ENCODE measurements at regions not wholly inside any gene's neighbourhood (a gene's known extent, or its start where the extent isn't known, plus 50 kb on each side); places are given as distances from the start of the nearest gene placed in this dataset.

DNA sequence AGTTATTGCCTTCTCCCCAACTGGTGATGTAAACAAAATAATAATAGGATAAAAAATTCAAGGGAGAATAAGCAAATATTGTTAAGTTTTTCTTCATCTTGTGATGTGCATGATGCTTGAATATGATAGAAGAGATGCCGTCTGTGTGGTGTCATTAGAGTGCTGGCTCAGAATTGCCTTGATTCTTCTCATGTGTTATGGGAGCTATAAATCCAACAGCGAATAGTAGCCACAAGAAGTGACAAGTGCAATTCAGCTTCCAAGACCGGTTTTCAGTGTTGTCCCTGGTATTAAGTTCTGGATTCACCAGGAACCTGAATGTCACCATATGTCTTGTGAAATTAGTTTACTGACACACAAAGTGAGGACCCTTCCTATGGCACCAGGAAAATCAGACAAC, 547.0 kb downstream of the NSUN3 start:
- no peaks in the 10 kb centered on the region for H3K4me1 ChIP-seq (ENCODE audit: control insufficient read depth, insufficient read depth, low read length)
- ChIA-PET POLR2A (no interaction called here), CTCF (no interaction called here)

DNA sequence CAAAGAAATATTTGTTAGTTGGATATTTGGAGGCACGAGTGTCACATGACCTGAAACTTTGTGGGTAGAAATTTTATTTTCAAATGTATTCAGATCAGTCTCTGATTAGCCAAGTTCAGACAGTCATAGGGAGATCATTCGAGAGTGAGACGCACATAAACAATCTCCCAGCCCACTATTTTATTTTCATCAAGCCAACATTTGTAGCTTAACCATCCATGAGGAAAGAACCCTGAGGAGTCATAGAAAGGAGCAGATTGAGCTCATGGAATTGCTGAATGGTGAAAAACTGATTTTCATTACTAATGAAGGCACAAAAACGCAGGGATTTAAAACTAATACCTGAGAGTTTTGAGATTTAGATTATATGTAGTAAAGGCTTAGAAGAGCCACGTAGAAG, 548.7 kb downstream of the NSUN3 start:
- Histone ChIP-seq H3K4me1 (ENCODE audit: control insufficient read depth, insufficient read depth, low read length) (no peaks in the 10 kb centered on the region), H3K36me3 (ENCODE audit: control insufficient read depth in 2 of 2, insufficient read depth in 1 of 2, low read length in 2 of 2) (no peaks in the 10 kb centered on the region), H3K9me3 (ENCODE audit: control insufficient read depth, insufficient read depth, low read depth, low read length) (no peaks in the 10 kb centered on the region), H3K4me3 (ENCODE audit: low read depth, low read length) (no peak overlapping the region), H3K27ac (ENCODE audit: extremely low read depth, low read depth, low read length) (no peak overlapping the region)
- POLR2A ChIA-PET, result no interaction called here
- CTCF ChIA-PET, result no interaction called here
- TF ChIP-seq ZNF223 (tag by site-specific recombination; IDR thresholded peaks at IDR 0.05) (no peak), IKZF3 (tag by site-specific recombination; IDR thresholded peaks at IDR 0.05) (no peak), PRDM1 (tag by site-specific recombination; IDR thresholded peaks at IDR 0.05) (no peak), SCRT1 (tag by site-specific recombination; IDR thresholded peaks at IDR 0.05; ENCODE audit: borderline replicate concordance) (no peak), HOXA7 (CRISPR knock-in tag; IDR thresholded peaks at IDR 0.05; ENCODE audit: borderline replicate concordance) (no peak), ZEB2 (tag by site-specific recombination; IDR thresholded peaks at IDR 0.05) (no peak), HOXD13 (CRISPR knock-in tag; IDR thresholded peaks at IDR 0.05; ENCODE audit: borderline replicate concordance) (no peak), HOXC10 (CRISPR knock-in tag; IDR thresholded peaks at IDR 0.05) (no peak), ZNF169 (tag by site-specific recombination; IDR thresholded peaks at IDR 0.05) (no peak)
- TF ChIP-seq, protein P1, sequence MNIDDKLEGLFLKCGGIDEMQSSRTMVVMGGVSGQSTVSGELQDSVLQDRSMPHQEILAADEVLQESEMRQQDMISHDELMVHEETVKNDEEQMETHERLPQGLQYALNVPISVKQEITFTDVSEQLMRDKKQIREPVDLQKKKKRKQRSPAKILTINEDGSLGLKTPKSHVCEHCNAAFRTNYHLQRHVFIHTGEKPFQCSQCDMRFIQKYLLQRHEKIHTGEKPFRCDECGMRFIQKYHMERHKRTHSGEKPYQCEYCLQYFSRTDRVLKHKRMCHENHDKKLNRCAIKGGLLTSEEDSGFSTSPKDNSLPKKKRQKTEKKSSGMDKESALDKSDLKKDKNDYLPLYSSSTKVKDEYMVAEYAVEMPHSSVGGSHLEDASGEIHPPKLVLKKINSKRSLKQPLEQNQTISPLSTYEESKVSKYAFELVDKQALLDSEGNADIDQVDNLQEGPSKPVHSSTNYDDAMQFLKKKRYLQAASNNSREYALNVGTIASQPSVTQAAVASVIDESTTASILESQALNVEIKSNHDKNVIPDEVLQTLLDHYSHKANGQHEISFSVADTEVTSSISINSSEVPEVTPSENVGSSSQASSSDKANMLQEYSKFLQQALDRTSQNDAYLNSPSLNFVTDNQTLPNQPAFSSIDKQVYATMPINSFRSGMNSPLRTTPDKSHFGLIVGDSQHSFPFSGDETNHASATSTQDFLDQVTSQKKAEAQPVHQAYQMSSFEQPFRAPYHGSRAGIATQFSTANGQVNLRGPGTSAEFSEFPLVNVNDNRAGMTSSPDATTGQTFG (tag by site-specific recombination; IDR thresholded peaks at IDR 0.05; ENCODE audit: borderline replicate concordance), result no peak
- TF ChIP-seq, protein P2, sequence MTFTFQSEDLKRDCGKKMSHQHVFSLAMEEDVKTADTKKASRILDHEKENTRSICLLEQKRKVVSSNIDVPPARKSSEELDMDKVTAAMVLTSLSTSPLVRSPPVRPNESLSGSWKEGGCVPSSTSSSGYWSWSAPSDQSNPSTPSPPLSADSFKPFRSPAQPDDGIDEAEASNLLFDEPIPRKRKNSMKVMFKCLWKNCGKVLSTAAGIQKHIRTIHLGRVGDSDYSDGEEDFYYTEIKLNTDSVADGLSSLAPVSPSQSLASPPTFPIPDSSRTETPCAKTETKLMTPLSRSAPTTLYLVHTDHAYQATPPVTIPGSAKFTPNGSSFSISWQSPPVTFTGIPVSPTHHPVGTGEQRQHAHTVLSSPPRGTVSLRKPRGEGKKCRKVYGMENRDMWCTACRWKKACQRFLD (tag by site-specific recombination; IDR thresholded peaks at IDR 0.05), result no peak

More for the DNA sequence above, 547.0 kb downstream of the NSUN3 start:
- Histone ChIP-seq H3K36me3 (ENCODE audit: control insufficient read depth in 2 of 2, insufficient read depth in 1 of 2, low read length in 2 of 2) (no peaks in the 10 kb centered on the region), H3K9me3 (ENCODE audit: control insufficient read depth, insufficient read depth, low read depth, low read length) (no peaks in the 10 kb centered on the region), H3K4me3 (ENCODE audit: low read depth, low read length) (no peak overlapping the region), H3K27ac (ENCODE audit: extremely low read depth, low read depth, low read length) (no peak overlapping the region)
- TF ChIP-seq, protein P3, sequence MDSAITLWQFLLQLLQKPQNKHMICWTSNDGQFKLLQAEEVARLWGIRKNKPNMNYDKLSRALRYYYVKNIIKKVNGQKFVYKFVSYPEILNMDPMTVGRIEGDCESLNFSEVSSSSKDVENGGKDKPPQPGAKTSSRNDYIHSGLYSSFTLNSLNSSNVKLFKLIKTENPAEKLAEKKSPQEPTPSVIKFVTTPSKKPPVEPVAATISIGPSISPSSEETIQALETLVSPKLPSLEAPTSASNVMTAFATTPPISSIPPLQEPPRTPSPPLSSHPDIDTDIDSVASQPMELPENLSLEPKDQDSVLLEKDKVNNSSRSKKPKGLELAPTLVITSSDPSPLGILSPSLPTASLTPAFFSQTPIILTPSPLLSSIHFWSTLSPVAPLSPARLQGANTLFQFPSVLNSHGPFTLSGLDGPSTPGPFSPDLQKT (IDR thresholded peaks at IDR 0.05; ENCODE audit: borderline replicate concordance, low read depth, low read length), result no peak
- TF ChIP-seq ZNF391 (tag by site-specific recombination; IDR thresholded peaks at IDR 0.05; ENCODE audit: borderline replicate concordance, low read depth) (no peak), MYNN (tag by site-specific recombination; IDR thresholded peaks at IDR 0.05; ENCODE audit: borderline replicate concordance) (no peak), ZNF558 (tag by site-specific recombination; IDR thresholded peaks at IDR 0.05) (no peak), ZNF623 (tag by site-specific recombination; IDR thresholded peaks at IDR 0.05) (no peak), ZNF521 (tag by site-specific recombination; IDR thresholded peaks at IDR 0.05) (no peak), ZIC2 (tag by site-specific recombination; IDR thresholded peaks at IDR 0.05) (no peak), ZFP3 (tag by site-specific recombination; IDR thresholded peaks at IDR 0.05; ENCODE audit: low read depth) (no peak), KLF1 (tag by site-specific recombination; IDR thresholded peaks at IDR 0.05) (no peak), ZNF138 (tag by site-specific recombination; IDR thresholded peaks at IDR 0.05; ENCODE audit: borderline replicate concordance) (no peak), ZNF544 (tag by site-specific recombination; IDR thresholded peaks at IDR 0.05) (no peak), ZBTB1 (tag by site-specific recombination; IDR thresholded peaks at IDR 0.05) (no peak)
- TF ChIP-seq, protein P4, sequence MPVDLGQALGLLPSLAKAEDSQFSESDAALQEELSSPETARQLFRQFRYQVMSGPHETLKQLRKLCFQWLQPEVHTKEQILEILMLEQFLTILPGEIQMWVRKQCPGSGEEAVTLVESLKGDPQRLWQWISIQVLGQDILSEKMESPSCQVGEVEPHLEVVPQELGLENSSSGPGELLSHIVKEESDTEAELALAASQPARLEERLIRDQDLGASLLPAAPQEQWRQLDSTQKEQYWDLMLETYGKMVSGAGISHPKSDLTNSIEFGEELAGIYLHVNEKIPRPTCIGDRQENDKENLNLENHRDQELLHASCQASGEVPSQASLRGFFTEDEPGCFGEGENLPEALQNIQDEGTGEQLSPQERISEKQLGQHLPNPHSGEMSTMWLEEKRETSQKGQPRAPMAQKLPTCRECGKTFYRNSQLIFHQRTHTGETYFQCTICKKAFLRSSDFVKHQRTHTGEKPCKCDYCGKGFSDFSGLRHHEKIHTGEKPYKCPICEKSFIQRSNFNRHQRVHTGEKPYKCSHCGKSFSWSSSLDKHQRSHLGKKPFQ (tag by site-specific recombination; IDR thresholded peaks at IDR 0.05), result no peak
- TF ChIP-seq, protein P5, sequence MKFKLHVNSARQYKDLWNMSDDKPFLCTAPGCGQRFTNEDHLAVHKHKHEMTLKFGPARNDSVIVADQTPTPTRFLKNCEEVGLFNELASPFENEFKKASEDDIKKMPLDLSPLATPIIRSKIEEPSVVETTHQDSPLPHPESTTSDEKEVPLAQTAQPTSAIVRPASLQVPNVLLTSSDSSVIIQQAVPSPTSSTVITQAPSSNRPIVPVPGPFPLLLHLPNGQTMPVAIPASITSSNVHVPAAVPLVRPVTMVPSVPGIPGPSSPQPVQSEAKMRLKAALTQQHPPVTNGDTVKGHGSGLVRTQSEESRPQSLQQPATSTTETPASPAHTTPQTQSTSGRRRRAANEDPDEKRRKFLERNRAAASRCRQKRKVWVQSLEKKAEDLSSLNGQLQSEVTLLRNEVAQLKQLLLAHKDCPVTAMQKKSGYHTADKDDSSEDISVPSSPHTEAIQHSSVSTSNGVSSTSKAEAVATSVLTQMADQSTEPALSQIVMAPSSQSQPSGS (tag by site-specific recombination; IDR thresholded peaks at IDR 0.05; ENCODE audit: low read depth), result no peak
- TF ChIP-seq, protein P6, sequence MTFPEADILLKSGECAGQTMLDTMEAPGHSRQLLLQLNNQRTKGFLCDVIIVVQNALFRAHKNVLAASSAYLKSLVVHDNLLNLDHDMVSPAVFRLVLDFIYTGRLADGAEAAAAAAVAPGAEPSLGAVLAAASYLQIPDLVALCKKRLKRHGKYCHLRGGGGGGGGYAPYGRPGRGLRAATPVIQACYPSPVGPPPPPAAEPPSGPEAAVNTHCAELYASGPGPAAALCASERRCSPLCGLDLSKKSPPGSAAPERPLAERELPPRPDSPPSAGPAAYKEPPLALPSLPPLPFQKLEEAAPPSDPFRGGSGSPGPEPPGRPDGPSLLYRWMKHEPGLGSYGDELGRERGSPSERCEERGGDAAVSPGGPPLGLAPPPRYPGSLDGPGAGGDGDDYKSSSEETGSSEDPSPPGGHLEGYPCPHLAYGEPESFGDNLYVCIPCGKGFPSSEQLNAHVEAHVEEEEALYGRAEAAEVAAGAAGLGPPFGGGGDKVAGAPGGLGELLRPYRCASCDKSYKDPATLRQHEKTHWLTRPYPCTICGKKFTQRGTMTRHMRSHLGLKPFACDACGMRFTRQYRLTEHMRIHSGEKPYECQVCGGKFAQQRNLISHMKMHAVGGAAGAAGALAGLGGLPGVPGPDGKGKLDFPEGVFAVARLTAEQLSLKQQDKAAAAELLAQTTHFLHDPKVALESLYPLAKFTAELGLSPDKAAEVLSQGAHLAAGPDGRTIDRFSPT (tag by site-specific recombination; IDR thresholded peaks at IDR 0.05), result no peak
- TF ChIP-seq, protein P7, sequence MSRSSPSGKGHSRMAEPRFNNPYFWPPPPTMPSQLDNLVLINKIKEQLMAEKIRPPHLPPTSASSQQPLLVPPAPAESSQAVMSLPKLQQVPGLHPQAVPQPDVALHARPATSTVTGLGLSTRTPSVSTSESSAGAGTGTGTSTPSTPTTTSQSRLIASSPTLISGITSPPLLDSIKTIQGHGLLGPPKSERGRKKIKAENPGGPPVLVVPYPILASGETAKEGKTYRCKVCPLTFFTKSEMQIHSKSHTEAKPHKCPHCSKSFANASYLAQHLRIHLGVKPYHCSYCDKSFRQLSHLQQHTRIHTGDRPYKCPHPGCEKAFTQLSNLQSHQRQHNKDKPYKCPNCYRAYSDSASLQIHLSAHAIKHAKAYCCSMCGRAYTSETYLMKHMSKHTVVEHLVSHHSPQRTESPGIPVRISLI (tag by site-specific recombination; IDR thresholded peaks at IDR 0.05), result no peak

Measured in HEK293 (cell line).